ENCODE measurements at regions not wholly inside any gene's neighbourhood (a gene's known extent, or its start where the extent isn't known, plus 50 kb on each side); places are given as distances from the start of the nearest gene placed in this dataset.

DNA sequence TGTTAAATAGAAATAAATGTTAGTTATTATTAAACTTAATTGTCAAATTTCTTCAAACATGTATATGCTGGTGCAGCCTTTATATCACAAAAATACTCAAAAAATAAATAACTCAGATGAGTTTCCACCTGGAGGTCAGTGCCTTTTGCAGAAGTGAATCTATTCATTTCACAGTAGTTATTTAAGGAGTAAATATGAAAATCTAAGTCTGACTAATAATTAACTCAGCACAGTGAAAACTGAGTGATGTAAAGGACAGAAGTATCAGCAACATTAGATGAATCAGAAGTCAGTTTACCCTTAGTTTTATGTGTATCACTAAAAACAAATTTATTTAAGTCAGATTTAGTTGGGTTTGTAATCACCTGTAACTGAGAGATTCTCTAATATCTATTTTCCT lies 2135.4 kb downstream of the MRPL39 start:
- TF ChIP-seq TAF1 (IDR thresholded peaks at IDR 0.05; ENCODE audit: low read depth) (no peak), YY1 (IDR thresholded peaks at IDR 0.05; ENCODE audit: low read depth) (no peak), CREB1 (IDR thresholded peaks at IDR 0.05; ENCODE audit: low read depth) (no peak), TCF12 (IDR thresholded peaks at IDR 0.05; ENCODE audit: low read depth) (no peak), FOXM1 (IDR thresholded peaks at IDR 0.05; ENCODE audit: borderline replicate concordance, low read depth) (no peak), NFIC (IDR thresholded peaks at IDR 0.05) (no peak), RAD21 (IDR thresholded peaks at IDR 0.05; ENCODE audit: low read depth) (no peak), EGR1 (IDR thresholded peaks at IDR 0.05) (no peak), EP300 (IDR thresholded peaks at IDR 0.05; ENCODE audit: borderline replicate concordance) (no peak), CEBPB (IDR thresholded peaks at IDR 0.05) (no peak), ZBTB7A (IDR thresholded peaks at IDR 0.05; ENCODE audit: low read depth) (no peak), TEAD4 (IDR thresholded peaks at IDR 0.05) (no peak)
- TF ChIP-seq, protein P1, sequence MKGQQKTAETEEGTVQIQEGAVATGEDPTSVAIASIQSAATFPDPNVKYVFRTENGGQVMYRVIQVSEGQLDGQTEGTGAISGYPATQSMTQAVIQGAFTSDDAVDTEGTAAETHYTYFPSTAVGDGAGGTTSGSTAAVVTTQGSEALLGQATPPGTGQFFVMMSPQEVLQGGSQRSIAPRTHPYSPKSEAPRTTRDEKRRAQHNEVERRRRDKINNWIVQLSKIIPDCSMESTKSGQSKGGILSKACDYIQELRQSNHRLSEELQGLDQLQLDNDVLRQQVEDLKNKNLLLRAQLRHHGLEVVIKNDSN (IDR thresholded peaks at IDR 0.05): no peak
- TF ChIP-seq, protein P2, sequence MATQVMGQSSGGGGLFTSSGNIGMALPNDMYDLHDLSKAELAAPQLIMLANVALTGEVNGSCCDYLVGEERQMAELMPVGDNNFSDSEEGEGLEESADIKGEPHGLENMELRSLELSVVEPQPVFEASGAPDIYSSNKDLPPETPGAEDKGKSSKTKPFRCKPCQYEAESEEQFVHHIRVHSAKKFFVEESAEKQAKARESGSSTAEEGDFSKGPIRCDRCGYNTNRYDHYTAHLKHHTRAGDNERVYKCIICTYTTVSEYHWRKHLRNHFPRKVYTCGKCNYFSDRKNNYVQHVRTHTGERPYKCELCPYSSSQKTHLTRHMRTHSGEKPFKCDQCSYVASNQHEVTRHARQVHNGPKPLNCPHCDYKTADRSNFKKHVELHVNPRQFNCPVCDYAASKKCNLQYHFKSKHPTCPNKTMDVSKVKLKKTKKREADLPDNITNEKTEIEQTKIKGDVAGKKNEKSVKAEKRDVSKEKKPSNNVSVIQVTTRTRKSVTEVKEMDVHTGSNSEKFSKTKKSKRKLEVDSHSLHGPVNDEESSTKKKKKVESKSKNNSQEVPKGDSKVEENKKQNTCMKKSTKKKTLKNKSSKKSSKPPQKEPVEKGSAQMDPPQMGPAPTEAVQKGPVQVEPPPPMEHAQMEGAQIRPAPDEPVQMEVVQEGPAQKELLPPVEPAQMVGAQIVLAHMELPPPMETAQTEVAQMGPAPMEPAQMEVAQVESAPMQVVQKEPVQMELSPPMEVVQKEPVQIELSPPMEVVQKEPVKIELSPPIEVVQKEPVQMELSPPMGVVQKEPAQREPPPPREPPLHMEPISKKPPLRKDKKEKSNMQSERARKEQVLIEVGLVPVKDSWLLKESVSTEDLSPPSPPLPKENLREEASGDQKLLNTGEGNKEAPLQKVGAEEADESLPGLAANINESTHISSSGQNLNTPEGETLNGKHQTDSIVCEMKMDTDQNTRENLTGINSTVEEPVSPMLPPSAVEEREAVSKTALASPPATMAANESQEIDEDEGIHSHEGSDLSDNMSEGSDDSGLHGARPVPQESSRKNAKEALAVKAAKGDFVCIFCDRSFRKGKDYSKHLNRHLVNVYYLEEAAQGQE (IDR thresholded peaks at IDR 0.05; ENCODE audit: low read depth): no peak
- TF ChIP-seq, protein P3, sequence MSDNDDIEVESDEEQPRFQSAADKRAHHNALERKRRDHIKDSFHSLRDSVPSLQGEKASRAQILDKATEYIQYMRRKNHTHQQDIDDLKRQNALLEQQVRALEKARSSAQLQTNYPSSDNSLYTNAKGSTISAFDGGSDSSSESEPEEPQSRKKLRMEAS (IDR thresholded peaks at IDR 0.05): no peak

- TF ChIP-seq FOXM1 (IDR thresholded peaks at IDR 0.05; ENCODE audit: borderline replicate concordance, low read depth): no peak
- no peak for TF ChIP-seq NFIC (IDR thresholded peaks at IDR 0.05)
These were observed 2143.9 kb downstream of the MRPL39 start for GRCh38 chr21:23463365-23463764.

DNA sequence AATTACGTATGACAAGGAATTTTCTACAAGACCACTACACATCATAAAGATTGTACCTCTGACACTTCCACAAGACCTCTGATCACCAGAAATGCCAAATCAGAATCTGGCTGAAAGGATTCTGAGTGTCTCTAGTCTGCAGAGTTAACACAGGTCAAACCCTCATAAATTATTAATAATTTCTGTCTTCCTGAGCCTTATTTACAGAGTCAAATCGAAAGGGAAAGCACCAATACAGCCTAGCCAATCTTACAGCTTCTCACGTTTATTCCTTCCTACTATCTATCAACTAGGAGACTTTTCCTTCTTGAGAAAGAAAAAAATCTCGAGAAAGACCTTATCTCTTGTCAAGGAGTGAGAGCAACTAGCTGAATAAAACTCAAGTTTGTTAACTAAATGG lies 2151.6 kb downstream of the MRPL39 start:
- no peak for TF ChIP-seq EGR1 (IDR thresholded peaks at IDR 0.05)
- TF ChIP-seq, protein P2 (IDR thresholded peaks at IDR 0.05; ENCODE audit: low read depth): no peak
- TF ChIP-seq, protein P3 (IDR thresholded peaks at IDR 0.05): no peak

DNA sequence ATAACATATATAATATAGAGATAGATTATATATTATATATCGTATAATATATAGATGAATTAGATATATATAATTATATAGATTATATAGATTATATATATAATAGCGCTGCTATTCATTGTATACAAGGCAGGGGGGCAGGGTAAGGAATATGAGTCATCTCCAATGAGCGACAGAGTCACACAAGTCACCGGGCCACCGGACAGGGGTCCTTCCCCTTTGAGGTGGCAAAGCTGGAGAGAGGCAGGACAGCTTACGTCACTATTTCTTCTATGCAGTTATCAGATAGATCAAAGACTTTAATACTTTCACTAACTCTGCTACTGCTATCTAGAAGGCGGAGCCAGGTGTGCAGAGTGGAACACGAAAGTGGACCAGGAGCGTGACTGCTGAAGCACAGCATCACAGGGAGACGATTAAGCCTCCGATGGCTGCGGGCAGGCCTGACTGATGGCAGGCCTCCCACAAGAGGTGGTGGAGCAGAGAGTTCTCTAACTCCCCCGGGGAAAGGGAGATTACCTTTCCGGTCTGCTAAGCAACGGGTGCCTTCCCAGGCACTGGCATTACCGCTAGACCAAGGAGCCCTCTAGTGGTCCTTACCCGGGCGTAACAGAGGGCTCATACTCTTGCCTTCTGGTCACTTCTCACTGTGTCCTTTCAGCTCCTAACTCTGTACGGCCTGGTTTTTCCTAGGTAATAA lies 2154.7 kb downstream of the MRPL39 start:
- TF ChIP-seq RAD21 (IDR thresholded peaks at IDR 0.05; ENCODE audit: low read depth) (peak; percentile 47), TCF12 (IDR thresholded peaks at IDR 0.05; ENCODE audit: low read depth) (no peak), NFIC (IDR thresholded peaks at IDR 0.05) (no peak), YY1 (IDR thresholded peaks at IDR 0.05; ENCODE audit: low read depth) (no peak), CREB1 (IDR thresholded peaks at IDR 0.05; ENCODE audit: low read depth) (no peak), TEAD4 (IDR thresholded peaks at IDR 0.05) (no peak), FOXM1 (IDR thresholded peaks at IDR 0.05; ENCODE audit: borderline replicate concordance, low read depth) (no peak)
- TF ChIP-seq, protein P1 (IDR thresholded peaks at IDR 0.05): no peak

DNA sequence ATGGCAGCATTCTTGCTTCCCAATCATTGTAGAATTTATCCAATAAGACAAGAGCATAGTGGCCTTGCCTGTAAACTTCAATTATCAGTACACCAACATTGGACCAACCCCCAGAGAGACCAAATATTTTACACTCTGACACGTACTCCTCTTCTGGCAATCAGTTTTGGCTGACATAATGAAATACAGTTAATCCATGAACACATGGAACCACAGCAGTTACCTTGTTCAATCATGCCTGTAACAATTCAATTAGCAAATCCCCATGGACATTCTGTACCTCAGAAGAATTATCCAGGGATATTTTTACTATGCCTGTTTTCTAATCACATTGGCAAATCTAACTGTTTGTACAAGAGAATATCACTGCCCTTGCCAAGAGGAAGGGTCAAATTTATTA lies 2162.0 kb downstream of the MRPL39 start:
- TF ChIP-seq EP300 (IDR thresholded peaks at IDR 0.05; ENCODE audit: borderline replicate concordance): no peak

DNA sequence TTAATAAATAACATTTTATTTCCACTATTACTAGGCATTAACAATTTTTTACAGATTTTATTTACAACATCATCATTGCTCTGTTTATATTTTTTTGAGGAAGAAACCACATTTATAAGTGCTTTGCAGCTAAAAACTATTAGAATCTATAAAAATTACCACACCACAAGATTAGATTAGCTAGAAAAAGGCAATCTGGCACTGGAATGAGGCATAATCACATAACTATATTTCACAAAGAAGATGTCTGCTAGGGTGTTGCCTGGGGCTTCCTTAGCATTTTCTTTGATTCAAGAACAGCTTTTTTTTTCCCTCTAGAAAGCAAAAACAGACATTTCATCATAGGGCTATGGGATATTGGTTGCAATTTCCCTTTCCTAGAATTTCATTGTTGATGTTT lies 2169.2 kb downstream of the MRPL39 start:
- TF ChIP-seq YY1 (IDR thresholded peaks at IDR 0.05; ENCODE audit: low read depth) (no peak), TCF12 (IDR thresholded peaks at IDR 0.05; ENCODE audit: low read depth) (no peak), EGR1 (IDR thresholded peaks at IDR 0.05) (no peak), CREB1 (IDR thresholded peaks at IDR 0.05; ENCODE audit: low read depth) (no peak), CEBPB (IDR thresholded peaks at IDR 0.05) (no peak), NFIC (IDR thresholded peaks at IDR 0.05) (no peak)
- TF ChIP-seq, protein P2 (IDR thresholded peaks at IDR 0.05; ENCODE audit: low read depth): no peak
